GM21528 (cell line): ENCODE measurements at regions not wholly inside any gene's neighbourhood (a gene's known extent, or its start where the extent isn't known, plus 50 kb on each side); places are given as distances from the start of the nearest gene placed in this dataset.
"Not testable (repeated sequence)": the region's sequence is repeated elsewhere in the genome, so short reads cannot be mapped to it uniquely, and the experiment has no call there.

ENCODE experiments used
- ATAC-seq: cut with Tn5 transposase; IDR thresholded peaks from one replicate; pipeline ENCODE4 v1.9.1; 2021; ENCODE audit warnings: mild to moderate bottlenecking, moderate library complexity; ENCODE audit not compliant: unreplicated experiment, low FRiP score

- no peak for ATAC-seq
Observed at GRCh38 chr14:52202151-52202550, 65.3 kb upstream of the PTGDR start.

GRCh38 chr14:52190337-52190931, 77.1 kb upstream of the PTGDR start:
- ATAC-seq: no peak

- no peak for ATAC-seq
Observed at GRCh38 chr14:52189325-52189724, 78.2 kb upstream of the PTGDR start.

GRCh38 chr14:52188381-52188780, 79.1 kb upstream of the PTGDR start:
- ATAC-seq: no peak

GRCh38 chr14:52185178-52185577, 82.3 kb upstream of the PTGDR start:
- ATAC-seq: no peak

- no peak for ATAC-seq
Observed at GRCh38 chr14:52182853-52183252, 84.6 kb upstream of the PTGDR start.

- no peak for ATAC-seq
Observed at GRCh38 chr14:52179141-52179790, 88.2 kb upstream of the PTGDR start.

- peak; percentile 86 for ATAC-seq
Observed at GRCh38 chr14:52175982-52176502, 91.5 kb upstream of the PTGDR start.

GRCh38 chr14:52171932-52172331, 95.6 kb upstream of the PTGDR start:
- not testable (repeated sequence) for ATAC-seq

GRCh38 chr14:52166822-52167221, 98.0 kb upstream of the NID2 start:
- no peak for ATAC-seq

- no peak for ATAC-seq
Observed at GRCh38 chr14:52155651-52156213, 86.9 kb upstream of the NID2 start.

- no peak for ATAC-seq
Observed at GRCh38 chr14:52154992-52155650, 86.3 kb upstream of the NID2 start.

- no peak for ATAC-seq
Observed at GRCh38 chr14:52153939-52154338, 85.1 kb upstream of the NID2 start.

GRCh38 chr14:52150162-52150561, 81.3 kb upstream of the NID2 start:
- no peak for ATAC-seq

GRCh38 chr14:52148371-52148770, 79.5 kb upstream of the NID2 start:
- ATAC-seq: no peak

- ATAC-seq: no peak
Observed at GRCh38 chr14:52146504-52146903, 77.6 kb upstream of the NID2 start.

GRCh38 chr14:52144099-52144498, 75.2 kb upstream of the NID2 start:
- not testable (repeated sequence) for ATAC-seq

GRCh38 chr14:52142504-52142903, 73.6 kb upstream of the NID2 start:
- ATAC-seq: no peak

- ATAC-seq: no peak
Observed at GRCh38 chr14:52131640-52132320, 62.9 kb upstream of the NID2 start.

- ATAC-seq: no peak
Observed at GRCh38 chr14:52129721-52130120, 60.9 kb upstream of the NID2 start.

- ATAC-seq: no peak
Observed at GRCh38 chr14:52125885-52126284, 57.0 kb upstream of the NID2 start.
